DMS 273 (cell line): ENCODE measurements at regions not wholly inside any gene's neighbourhood (a gene's known extent, or its start where the extent isn't known, plus 50 kb on each side); places are given as distances from the start of the nearest gene placed in this dataset.

Source experiments
- DNase-seq: peaks from one replicate; lab custom pipeline; 2025; ENCODE audit not compliant: unreplicated experiment; lab: John Stamatoyannopoulos, UW

DNA sequence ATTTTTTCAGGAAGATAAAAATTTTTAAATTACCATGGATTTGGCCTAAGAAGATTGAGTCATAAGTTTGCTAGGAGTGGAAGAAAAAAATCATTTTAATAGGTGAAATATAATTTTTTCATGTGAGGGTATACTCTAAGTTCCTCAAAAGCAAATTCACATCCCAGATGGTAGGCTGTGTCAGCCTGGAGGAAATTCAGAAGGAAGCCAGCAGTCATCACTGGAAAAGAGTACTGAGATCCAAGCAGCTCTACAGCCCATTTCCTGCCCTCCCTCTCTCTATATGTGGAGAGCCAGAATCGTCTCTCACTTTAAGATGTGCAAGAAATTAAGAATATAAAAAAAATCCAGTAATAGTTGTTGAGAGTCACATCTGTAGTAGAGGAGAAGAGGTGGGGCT lies 126.5 kb upstream of the CDH18 start:
- no peak for DNase-seq

- no peak for DNase-seq
Observed at GRCh38 chr5:20113931-20114330, 125.9 kb upstream of the CDH18 start.

DNA sequence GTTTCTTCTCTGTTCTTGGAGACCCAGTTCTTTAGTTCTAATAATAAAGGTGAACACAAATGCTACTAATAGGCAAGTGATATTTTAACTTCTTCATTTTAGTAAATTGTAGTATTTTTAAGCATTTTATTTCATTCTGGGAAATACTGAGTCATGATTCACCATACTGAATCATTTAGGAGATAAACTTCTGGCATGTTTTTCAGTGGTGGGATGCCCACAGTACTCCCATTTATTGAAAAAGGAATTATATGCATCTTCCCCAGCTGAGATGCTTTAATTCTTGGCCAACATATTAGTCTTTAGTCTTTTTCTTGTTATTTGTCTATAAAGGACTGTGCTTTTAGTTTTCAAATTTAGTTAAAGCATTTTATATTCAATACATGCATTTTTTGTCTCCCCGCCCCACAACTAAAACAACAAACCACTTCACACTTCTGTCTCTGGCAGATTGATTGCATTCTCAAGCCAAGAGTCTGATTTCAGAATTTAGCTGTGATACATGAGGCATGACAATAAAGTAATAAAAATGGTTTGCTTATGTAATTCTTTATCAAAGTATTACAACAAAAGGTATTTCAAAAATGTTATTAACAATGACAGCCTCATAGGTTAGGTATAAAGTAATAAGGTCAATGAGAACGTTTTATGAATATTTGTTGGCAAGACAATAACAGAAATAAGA lies 125.2 kb upstream of the CDH18 start:
- no peak for DNase-seq

DNA sequence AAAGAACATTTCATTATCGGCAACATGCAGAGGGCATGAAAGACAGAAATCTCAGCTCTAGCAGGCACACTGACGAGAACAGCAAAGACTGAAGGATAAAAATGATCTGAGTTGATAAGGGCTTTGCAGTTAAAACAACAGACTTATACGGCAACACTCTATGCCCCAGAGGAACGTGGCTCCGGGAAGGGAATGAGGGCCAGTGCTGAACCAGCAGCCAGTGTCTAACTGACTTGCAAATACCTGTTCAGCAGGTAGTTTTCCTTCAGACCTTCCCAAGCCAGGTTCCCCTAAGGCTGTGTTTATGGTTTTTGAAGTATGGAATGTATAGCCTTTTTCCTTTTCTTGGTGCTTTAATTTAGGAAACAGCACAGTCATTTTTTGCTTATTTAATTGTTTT lies 121.3 kb upstream of the CDH18 start:
- no peak for DNase-seq

DNA sequence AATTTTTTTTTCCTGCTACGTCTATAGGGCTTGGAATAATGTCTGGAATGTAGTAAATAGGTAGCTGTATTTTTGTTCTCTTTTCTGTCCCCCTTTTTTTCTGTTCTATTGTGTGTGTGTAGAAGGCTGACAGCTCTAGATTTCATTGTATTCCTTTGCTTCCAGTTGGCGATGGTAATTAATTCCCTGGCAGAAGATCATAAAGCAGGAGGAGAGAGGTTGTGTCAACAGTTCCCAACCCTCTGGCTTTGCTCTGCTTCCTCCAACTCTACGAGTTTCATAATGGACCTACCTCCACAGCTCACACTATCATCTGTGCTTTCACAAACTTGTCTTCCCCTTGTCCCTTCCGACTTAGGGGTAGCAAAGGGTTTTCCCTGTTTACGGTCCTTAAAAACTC lies 117.9 kb upstream of the CDH18 start:
- peak; percentile 21 for DNase-seq

GRCh38 chr5:20102293-20102692 lies 114.3 kb upstream of the CDH18 start:
- no peak for DNase-seq

GRCh38 chr5:20098694-20099093 lies 110.7 kb upstream of the CDH18 start:
- no peak for DNase-seq

- peak; percentile 18 for DNase-seq
Observed at GRCh38 chr5:20088361-20088760, 100.4 kb upstream of the CDH18 start.

GRCh38 chr5:20087299-20087698 lies 99.3 kb upstream of the CDH18 start:
- DNase-seq, result no peak

DNA sequence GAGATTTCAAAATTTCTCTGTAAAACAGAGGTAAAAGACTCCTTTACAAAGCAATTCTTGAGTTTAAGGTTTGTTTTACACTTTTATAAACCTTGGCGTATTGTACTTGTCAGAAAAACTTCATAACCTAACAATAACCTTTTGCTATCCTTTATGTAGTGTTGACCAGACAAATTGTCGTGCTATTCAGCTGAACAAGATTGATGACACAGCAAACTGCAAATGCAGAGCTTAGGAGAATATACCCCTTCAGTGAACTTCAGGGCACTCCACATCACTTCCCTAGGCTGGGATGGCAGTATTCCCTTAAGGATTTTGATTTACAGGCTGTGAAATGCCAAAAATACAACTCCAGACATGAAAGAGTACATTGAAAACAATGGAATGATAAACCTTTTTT lies 89.2 kb upstream of the CDH18 start:
- no peak for DNase-seq

- no peak for DNase-seq
Observed at GRCh38 chr5:20056933-20057332, 68.9 kb upstream of the CDH18 start.

GRCh38 chr5:20055301-20055700 lies 67.3 kb upstream of the CDH18 start:
- DNase-seq, result no peak

GRCh38 chr5:20050262-20050661 lies 62.3 kb upstream of the CDH18 start:
- no peak for DNase-seq

- no peak for DNase-seq
Observed at GRCh38 chr5:20044460-20044859, 56.5 kb upstream of the CDH18 start.

DNA sequence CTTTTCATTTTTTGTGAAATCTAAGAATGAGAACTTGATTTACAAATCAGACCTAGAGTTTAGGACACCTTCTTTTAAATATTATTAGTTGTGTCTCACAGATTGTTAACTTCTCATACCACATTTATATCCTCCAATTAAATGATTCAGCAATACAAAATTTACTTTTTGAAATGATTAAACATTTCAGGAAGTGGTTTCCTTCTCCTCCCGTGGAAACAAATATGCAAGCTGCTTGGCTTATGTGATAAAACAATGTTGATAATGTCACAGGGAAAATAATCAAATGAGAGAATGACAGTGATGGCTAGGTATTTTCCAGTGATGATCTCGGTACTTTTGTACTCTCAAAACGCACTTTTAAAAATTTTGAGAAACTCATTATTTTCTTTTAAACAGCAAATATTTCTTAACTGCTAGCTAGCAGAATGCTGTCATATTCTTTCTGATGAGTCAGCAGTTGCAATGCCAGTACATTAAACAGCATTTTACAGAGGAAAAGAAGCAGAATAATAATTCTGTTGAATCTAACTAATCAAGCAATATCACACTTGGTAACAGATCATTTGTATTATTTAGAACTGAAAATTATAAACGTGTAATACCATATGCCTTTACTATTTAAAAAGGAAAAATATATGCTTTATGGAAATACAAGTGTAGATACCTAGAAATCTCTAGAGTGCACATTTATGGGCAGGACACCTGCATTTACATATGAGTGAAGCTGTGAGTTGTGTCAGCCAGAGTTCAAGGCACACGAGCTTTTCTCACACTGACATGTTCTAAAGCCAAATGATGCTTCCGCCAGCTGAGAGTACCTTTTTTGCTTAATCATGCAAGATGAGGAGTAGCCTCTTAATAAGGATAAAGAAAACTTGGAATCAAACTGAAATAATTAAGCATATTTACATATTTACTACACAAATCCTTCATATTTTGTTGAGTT lies 53.6 kb upstream of the CDH18 start:
- no peak for DNase-seq

DNA sequence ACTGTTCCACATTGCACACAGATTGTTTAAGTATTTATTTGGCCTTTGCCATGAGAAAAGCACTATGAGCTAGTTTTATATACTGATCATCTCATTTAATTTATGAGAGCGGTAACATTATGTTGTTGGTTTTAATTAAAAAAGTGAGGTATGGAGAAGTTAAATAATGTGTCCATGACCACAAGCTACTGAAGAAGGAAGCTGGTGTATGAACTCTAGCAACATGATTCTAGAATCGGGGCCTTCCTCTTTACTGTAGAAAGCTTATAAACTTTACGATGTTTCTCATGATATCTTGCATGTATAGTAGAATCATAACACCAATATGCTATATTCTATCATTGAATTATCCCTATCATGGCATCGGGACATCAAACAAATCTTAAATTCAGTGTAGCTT lies 52.9 kb upstream of the CDH18 start:
- no peak for DNase-seq
